Endothelial cell of umbilical vein (primary cell): ENCODE measurements at regions not wholly inside any gene's neighbourhood (a gene's known extent, or its start where the extent isn't known, plus 50 kb on each side); places are given as distances from the start of the nearest gene placed in this dataset.

Source experiments
- CTCF ChIP-seq, 2 donors: IDR thresholded peaks; 1 replicate in 1 of 2; 2 replicates in 1 of 2; pipeline ENCODE4 v1.5.1; 2011; ENCODE audit warnings: low read length in 2 of 2, mild to moderate bottlenecking in 2 of 2, moderate library complexity in 2 of 2, control low read depth in 1 of 2, inconsistent platforms in 1 of 2, low read depth in 1 of 2; ENCODE audit not compliant: insufficient read depth in 1 of 2; ENCODE audit errors: extremely low read depth in 1 of 2
- EZH2 ChIP-seq: IDR thresholded peaks from 2 replicates; pipeline ENCODE4 v1.6.1; 2012; ENCODE audit warnings: borderline replicate concordance, low read depth, mild to moderate bottlenecking, moderate library complexity, low read length, inconsistent platforms; ENCODE audit not compliant: severe bottlenecking
- MAX ChIP-seq: IDR thresholded peaks from 2 replicates; pipeline ENCODE4 v1.6.1; 2011; ENCODE audit not compliant: insufficient read depth, insufficient read length

DNA sequence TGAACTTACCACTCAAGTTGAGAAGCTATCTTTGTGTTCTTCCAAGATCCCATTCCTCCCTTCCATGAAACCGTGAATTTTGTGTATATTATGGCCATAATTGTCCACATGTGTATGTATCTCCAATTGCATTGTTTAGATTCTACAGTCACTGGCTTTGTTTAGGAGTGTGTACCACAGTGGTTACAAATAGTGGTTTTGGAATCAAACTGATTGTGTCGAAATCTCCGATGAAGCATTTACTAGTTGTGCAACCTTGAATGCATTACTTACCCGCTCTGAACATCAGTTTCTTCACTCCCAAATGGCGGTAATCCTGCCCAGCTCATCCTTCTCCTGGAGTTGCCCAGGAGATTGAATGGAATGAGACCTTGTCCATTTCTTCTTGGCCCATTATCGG is 145.0 kb upstream of the ZNF32 start:
- no peak for TF ChIP-seq EZH2
- no peak for TF ChIP-seq MAX
- no peak for TF ChIP-seq CTCF (IDR thresholded peaks at IDR 0.05; ENCODE audit: extremely low read depth in 1 of 2, insufficient read depth in 1 of 2, low read depth in 1 of 2, low read length in 2 of 2)
